H9 (cell line): ENCODE measurements at regions not wholly inside any gene's neighbourhood (a gene's known extent, or its start where the extent isn't known, plus 50 kb on each side); places are given as distances from the start of the nearest gene placed in this dataset.

Experiments
- DNase-seq: peaks from one replicate; pipeline ENCODE4 v3.0.0-alpha.2; 2017
- H2AFZ ChIP-seq: one replicate; pipeline ENCODE4 v1.6.1; 2013; ENCODE audit warnings: mild to moderate bottlenecking, low read length, control low read depth, moderate library complexity
- H2AK5ac ChIP-seq: 2 replicates; pipeline ENCODE4 v1.6.1; 2013; ENCODE audit warnings: low read length, control low read depth, mixed read lengths; ENCODE audit not compliant: insufficient read length
- H2BK120ac ChIP-seq: one replicate; pipeline ENCODE4 v1.6.1; 2013; ENCODE audit warnings: low read depth, mild to moderate bottlenecking, low read length, control low read depth, inconsistent platforms; ENCODE audit not compliant: poor library complexity, severe bottlenecking
- H2BK12ac ChIP-seq: 2 replicates; pipeline ENCODE4 v1.6.1; 2013; ENCODE audit warnings: low read length, control low read depth, mixed read lengths, low read depth; ENCODE audit not compliant: insufficient read length
- H2BK15ac ChIP-seq: 2 replicates; pipeline ENCODE4 v1.6.1; 2013; ENCODE audit warnings: low read depth, low read length, control low read depth
- H2BK20ac ChIP-seq: one replicate; pipeline ENCODE4 v1.6.1; 2013; ENCODE audit warnings: low read depth, mild to moderate bottlenecking, low read length, control low read depth, inconsistent platforms; ENCODE audit not compliant: poor library complexity, severe bottlenecking
- H2BK5ac ChIP-seq: 2 replicates; pipeline ENCODE4 v1.6.1; 2013; ENCODE audit warnings: low read length, control low read depth, mixed read lengths; ENCODE audit not compliant: insufficient read length
- H3K14ac ChIP-seq: 2 replicates; pipeline ENCODE4 v1.6.1; 2013; ENCODE audit warnings: low read length, control low read depth; ENCODE audit not compliant: insufficient read depth
- H3K18ac ChIP-seq: 2 replicates; pipeline ENCODE4 v1.6.1; 2013; ENCODE audit warnings: low read depth, mild to moderate bottlenecking, mixed read lengths, low read length, control low read depth; ENCODE audit not compliant: insufficient read length
- H3K23ac ChIP-seq: 2 replicates; pipeline ENCODE4 v1.6.1; 2013; ENCODE audit warnings: low read length, control low read depth, mixed read lengths, low read depth; ENCODE audit not compliant: insufficient read length
- H3K23me2 ChIP-seq: 2 replicates; pipeline ENCODE4 v1.6.1; 2013; ENCODE audit warnings: low read depth, mild to moderate bottlenecking, mixed read lengths, low read length, control low read depth; ENCODE audit not compliant: insufficient read length, poor library complexity, severe bottlenecking
- H3K27ac ChIP-seq: 2 replicates; pipeline ENCODE4 v1.5.1; 2013; ENCODE audit warnings: low read length, control low read depth, mixed read lengths, low read depth; ENCODE audit not compliant: insufficient read length
- H3K27me3 ChIP-seq: 2 replicates; pipeline ENCODE4 v1.6.1; 2013; ENCODE audit warnings: low read length, control low read depth, inconsistent platforms; ENCODE audit not compliant: insufficient read depth
- H3K4ac ChIP-seq: 2 replicates; pipeline ENCODE4 v1.6.1; 2013; ENCODE audit warnings: low read depth, mild to moderate bottlenecking, control low read depth, inconsistent platforms, low read length, moderate library complexity
- H3K4me1 ChIP-seq: 2 replicates; pipeline ENCODE4 v1.6.1; 2013; ENCODE audit warnings: low read length, control low read depth, inconsistent platforms; ENCODE audit not compliant: insufficient read depth
- H3K4me2 ChIP-seq: 2 replicates; pipeline ENCODE4 v1.6.1; 2013; ENCODE audit warnings: low read length, control low read depth, mixed read lengths; ENCODE audit not compliant: insufficient read length, insufficient read depth
- H3K56ac ChIP-seq: 2 replicates; pipeline ENCODE4 v1.6.1; 2013; ENCODE audit warnings: low read depth, mild to moderate bottlenecking, mixed read lengths, low read length, control low read depth; ENCODE audit not compliant: insufficient read length
- H3K79me1 ChIP-seq: 2 replicates; pipeline ENCODE4 v1.6.1; 2013; ENCODE audit warnings: low read depth, mild to moderate bottlenecking, moderate library complexity, low read length, control low read depth, inconsistent platforms; ENCODE audit not compliant: insufficient read depth, poor library complexity, severe bottlenecking
- H3K79me2 ChIP-seq: 2 replicates; pipeline ENCODE4 v1.6.1; 2013; ENCODE audit warnings: low read length, control low read depth, inconsistent platforms; ENCODE audit not compliant: insufficient read depth
- H3K9ac ChIP-seq: 2 replicates; pipeline ENCODE4 v1.6.1; 2013; ENCODE audit warnings: low read length, control low read depth, mixed read lengths; ENCODE audit not compliant: insufficient read length; ENCODE audit errors: extremely low read depth
- H3K9me3 ChIP-seq: one replicate; pipeline ENCODE4 v1.6.1; 2013; ENCODE audit warnings: low read depth, low read length, inconsistent platforms; ENCODE audit not compliant: control insufficient read depth
- H3T11ph ChIP-seq: one replicate; pipeline ENCODE4 v1.6.1; 2013; ENCODE audit warnings: mild to moderate bottlenecking, low read length, control low read depth, inconsistent platforms
- H4K20me1 ChIP-seq: one replicate; pipeline ENCODE4 v1.6.1; 2013; ENCODE audit not compliant: control insufficient read depth, insufficient read length, insufficient read depth
- H4K5ac ChIP-seq: 2 replicates; pipeline ENCODE4 v1.6.1; 2013; ENCODE audit warnings: low read depth, mild to moderate bottlenecking, mixed read lengths, low read length, control low read depth; ENCODE audit not compliant: insufficient read length
- H4K8ac ChIP-seq: replicated peaks from 2 replicates; pipeline ENCODE4 v1.6.1; 2013; ENCODE audit warnings: low read length, control low read depth, mixed read lengths, low read depth; ENCODE audit not compliant: insufficient read length
- H4K91ac ChIP-seq: 2 replicates; pipeline ENCODE4 v1.6.1; 2013; ENCODE audit warnings: low read depth, mild to moderate bottlenecking, moderate library complexity, mixed read lengths, low read length, control low read depth; ENCODE audit not compliant: insufficient read length
- H3K27ac Mint-ChIP-seq, 3 experiments: 2 replicates in 2 of 3; 3 replicates in 1 of 3; pipeline ENCODE4 v1.8.0; 2020 to 2021; ENCODE audit warnings: mixed read lengths in 3 of 3, mild to moderate bottlenecking in 1 of 3, moderate library complexity in 1 of 3
- H3K27me3 Mint-ChIP-seq: 2 replicates; pipeline ENCODE4 v1.8.0; 2021; ENCODE audit warnings: low read depth, mild to moderate bottlenecking, moderate library complexity, mixed read lengths
- H3K36me3 Mint-ChIP-seq, 3 experiments: 2 replicates in 2 of 3; 3 replicates in 1 of 3; pipeline ENCODE4 v1.8.0; 2020 to 2021; ENCODE audit warnings: low read depth in 3 of 3, mixed read lengths in 3 of 3; ENCODE audit not compliant: insufficient read depth in 1 of 3
- H3K4me1 Mint-ChIP-seq, 2 experiments: 2 replicates each; pipeline ENCODE4 v1.8.0; 2020; ENCODE audit warnings: mixed read lengths in 2 of 2
- H3K4me3 Mint-ChIP-seq, 2 experiments: 2 replicates in 1 of 2; 3 replicates in 1 of 2; pipeline ENCODE4 v1.8.0; 2020 to 2021; ENCODE audit warnings: mild to moderate bottlenecking in 2 of 2, mixed read lengths in 2 of 2, moderate library complexity in 1 of 2
- H3K9me3 Mint-ChIP-seq, 2 experiments: 2 replicates in 1 of 2; 3 replicates in 1 of 2; pipeline ENCODE4 v1.8.0; 2020; ENCODE audit warnings: mild to moderate bottlenecking in 2 of 2, mixed read lengths in 2 of 2, moderate library complexity in 1 of 2
- WGBS: extraction: QIAGEN DNeasy Blood & Tissue Kit; methylation state at CpG from one replicate; pipeline ENCODE4 v1.1.7; 2013; ENCODE audit warnings: missing lambda C conversion rate, low lambda C conversion rate, mixed read lengths; ENCODE audit not compliant: insufficient read length; ENCODE audit errors: extremely low coverage; 5-methylcytosine and 5-hydroxymethylcytosine counted together
- TF ChIP-seq, protein P1 (sequence below): fragments of 200-600 bp; sonication (generic); conservative IDR thresholded peaks from 3 replicates; pipeline ENCODE4 v1.8.0; 2021; ENCODE audit warnings: antibody characterized with exemption, mild to moderate bottlenecking

DNA sequence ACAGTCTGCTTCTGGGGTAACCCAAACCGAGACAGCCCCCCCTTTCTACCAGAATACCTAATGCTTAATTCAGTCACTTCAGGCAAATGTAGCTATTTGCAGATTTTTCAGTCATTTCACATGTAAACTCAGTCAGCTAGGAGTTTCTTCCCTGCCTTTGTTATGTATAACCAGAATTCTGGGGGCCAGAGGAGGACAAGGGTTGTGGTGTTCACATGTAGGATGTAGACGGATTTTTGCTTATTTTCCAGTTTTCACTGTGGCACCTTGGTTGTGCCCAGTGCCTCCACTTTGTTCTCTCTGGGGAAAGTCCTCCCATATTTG lies 51.1 kb downstream of the PROKR2 start:
- Histone ChIP-seq H3K9ac (no peak overlapping the region), H4K91ac (no peak overlapping the region), H3K18ac (no peak overlapping the region), H4K5ac (no peak overlapping the region), H2BK20ac (no peak overlapping the region), H4K20me1 (no peaks in the 10 kb centered on the region), H3K79me1 (no peaks in the 10 kb centered on the region), H3K9me3 (no peaks in the 10 kb centered on the region), H3T11ph (no peak overlapping the region), H3K14ac (no peak overlapping the region), H2BK120ac (no peak overlapping the region), H3K4me1 (peaks cover 23% of the 10 kb centered on the region; the same call in 1 of the 2 replicates), H3K27ac (no peak overlapping the region), H4K8ac (no peak overlapping the region), H3K27me3 (no peaks in the 10 kb centered on the region; the same call in 1 of the 2 replicates), H2BK12ac (no peak overlapping the region), H3K56ac (no peak overlapping the region), H2AFZ (peak overlapping the region; percentile 1), H3K4ac (no peak overlapping the region), H2BK5ac (no peak overlapping the region), H3K4me2 (peak overlapping the region; percentile 5), H2BK15ac (no peak overlapping the region), H2AK5ac (no peak overlapping the region), H3K23me2 (no peaks in the 10 kb centered on the region), H3K79me2 (no peaks in the 10 kb centered on the region), H3K23ac (no peak overlapping the region)
- TF ChIP-seq, protein P1, sequence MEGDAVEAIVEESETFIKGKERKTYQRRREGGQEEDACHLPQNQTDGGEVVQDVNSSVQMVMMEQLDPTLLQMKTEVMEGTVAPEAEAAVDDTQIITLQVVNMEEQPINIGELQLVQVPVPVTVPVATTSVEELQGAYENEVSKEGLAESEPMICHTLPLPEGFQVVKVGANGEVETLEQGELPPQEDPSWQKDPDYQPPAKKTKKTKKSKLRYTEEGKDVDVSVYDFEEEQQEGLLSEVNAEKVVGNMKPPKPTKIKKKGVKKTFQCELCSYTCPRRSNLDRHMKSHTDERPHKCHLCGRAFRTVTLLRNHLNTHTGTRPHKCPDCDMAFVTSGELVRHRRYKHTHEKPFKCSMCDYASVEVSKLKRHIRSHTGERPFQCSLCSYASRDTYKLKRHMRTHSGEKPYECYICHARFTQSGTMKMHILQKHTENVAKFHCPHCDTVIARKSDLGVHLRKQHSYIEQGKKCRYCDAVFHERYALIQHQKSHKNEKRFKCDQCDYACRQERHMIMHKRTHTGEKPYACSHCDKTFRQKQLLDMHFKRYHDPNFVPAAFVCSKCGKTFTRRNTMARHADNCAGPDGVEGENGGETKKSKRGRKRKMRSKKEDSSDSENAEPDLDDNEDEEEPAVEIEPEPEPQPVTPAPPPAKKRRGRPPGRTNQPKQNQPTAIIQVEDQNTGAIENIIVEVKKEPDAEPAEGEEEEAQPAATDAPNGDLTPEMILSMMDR, result no peak
- Mint-ChIP-seq H3K27me3 (no peaks in the 10 kb centered on the region), H3K27ac (peak overlapping the region; percentile 8 to 82 (median 78); a peak in 5 of 7 replicates), H3K4me3 (no peak overlapping the region; a peak in 1 of 5 replicates), H3K36me3 (no peaks in the 10 kb centered on the region), H3K9me3 (no peaks in the 10 kb centered on the region), H3K4me1 (peaks cover 37 to 44% of the 10 kb centered on the region in 2 experiments)
- WGBS, result no CpG with 5 or more reads among the region's 2 CpGs
- DNase-seq, result no peak
